GM18858 (cell line): ENCODE measurements at regions not wholly inside any gene's neighbourhood (a gene's known extent, or its start where the extent isn't known, plus 50 kb on each side); places are given as distances from the start of the nearest gene placed in this dataset.

Experiments
- ATAC-seq: cut with Tn5 transposase; IDR thresholded peaks from one replicate; pipeline ENCODE4 v1.9.1; 2021; ENCODE audit not compliant: unreplicated experiment

- no peak for ATAC-seq
Observed at GRCh38 chr2:140064243-140064642, 1284.1 kb upstream of the NXPH2 start.

GRCh38 chr2:140063356-140063755, 1283.2 kb upstream of the NXPH2 start:
- ATAC-seq: no peak

GRCh38 chr2:140061240-140061639, 1281.0 kb upstream of the NXPH2 start:
- no peak for ATAC-seq

- no peak for ATAC-seq
Observed at GRCh38 chr2:140057928-140058327, 1277.7 kb upstream of the NXPH2 start.

- no peak for ATAC-seq
Observed at GRCh38 chr2:140041811-140042210, 1261.6 kb upstream of the NXPH2 start.

GRCh38 chr2:140041239-140041638, 1261.0 kb upstream of the NXPH2 start:
- ATAC-seq: no peak

- ATAC-seq: no peak
Observed at GRCh38 chr2:140033638-140034037, 1253.4 kb upstream of the NXPH2 start.

GRCh38 chr2:140027966-140028365, 1247.8 kb upstream of the NXPH2 start:
- ATAC-seq: no peak

- ATAC-seq: no peak
Observed at GRCh38 chr2:140027320-140027719, 1247.1 kb upstream of the NXPH2 start.

- no peak for ATAC-seq
Observed at GRCh38 chr2:140023291-140023690, 1243.1 kb upstream of the NXPH2 start.

GRCh38 chr2:140018541-140018940, 1238.4 kb upstream of the NXPH2 start:
- ATAC-seq: no peak

- no peak for ATAC-seq
Observed at GRCh38 chr2:140014204-140014546, 1234.0 kb upstream of the NXPH2 start.

GRCh38 chr2:140013545-140014203, 1233.5 kb upstream of the NXPH2 start:
- ATAC-seq: no peak

GRCh38 chr2:140011287-140011686, 1231.1 kb upstream of the NXPH2 start:
- ATAC-seq: no peak

GRCh38 chr2:140002110-140002509, 1221.9 kb upstream of the NXPH2 start:
- ATAC-seq: no peak

- no peak for ATAC-seq
Observed at GRCh38 chr2:139992711-139993345, 1212.6 kb upstream of the NXPH2 start.

GRCh38 chr2:139992078-139992477, 1211.9 kb upstream of the NXPH2 start:
- no peak for ATAC-seq

GRCh38 chr2:139990646-139991335, 1210.6 kb upstream of the NXPH2 start:
- ATAC-seq: no peak

GRCh38 chr2:139969323-139969722, 1189.1 kb upstream of the NXPH2 start:
- ATAC-seq: no peak

GRCh38 chr2:139968588-139968987, 1188.4 kb upstream of the NXPH2 start:
- no peak for ATAC-seq

GRCh38 chr2:139967665-139968064, 1187.5 kb upstream of the NXPH2 start:
- ATAC-seq: no peak

- ATAC-seq: no peak
Observed at GRCh38 chr2:139964721-139965440, 1184.7 kb upstream of the NXPH2 start.
